GM23248 (cell line): ENCODE measurements at regions not wholly inside any gene's neighbourhood (a gene's known extent, or its start where the extent isn't known, plus 50 kb on each side); places are given as distances from the start of the nearest gene placed in this dataset.

ENCODE experiments used
- DNase-seq: peaks from one replicate; pipeline ENCODE4 v3.0.0-alpha.2; 2015
- H2AFZ ChIP-seq: fragments of 200-600 bp; sonication (generic); 2 replicates; pipeline ENCODE4 v1.6.1; 2016; ENCODE audit warnings: antibody characterized with exemption
- H3F3A ChIP-seq: fragments of 200-600 bp; sonication (generic); 2 replicates; pipeline ENCODE4 v1.6.1; 2016; ENCODE audit warnings: mild to moderate bottlenecking, antibody characterized with exemption, mixed run types; ENCODE audit not compliant: insufficient read depth
- H3K27ac ChIP-seq: fragments of 200-600 bp; sonication (generic); 2 replicates; pipeline ENCODE4 v1.5.1; 2016; ENCODE audit warnings: mild to moderate bottlenecking
- H3K27me3 ChIP-seq: fragments of 200-600 bp; sonication (generic); replicated peaks from 2 replicates; pipeline ENCODE4 v1.6.1; 2016; ENCODE audit warnings: mild to moderate bottlenecking; ENCODE audit not compliant: insufficient read depth
- H3K36me3 ChIP-seq: fragments of 200-600 bp; sonication (generic); 2 replicates; pipeline ENCODE4 v1.6.1; 2016; ENCODE audit warnings: low read depth, mild to moderate bottlenecking
- H3K4me1 ChIP-seq: fragments of 200-600 bp; sonication (generic); 2 replicates; pipeline ENCODE4 v1.6.1; 2016; ENCODE audit warnings: mild to moderate bottlenecking; ENCODE audit not compliant: insufficient read depth
- H3K4me2 ChIP-seq: fragments of 200-600 bp; sonication (generic); one replicate; pipeline ENCODE4 v1.6.1; 2016; ENCODE audit warnings: mild to moderate bottlenecking; ENCODE audit not compliant: unreplicated experiment
- H3K4me3 ChIP-seq: fragments of 200-600 bp; sonication (generic); 2 replicates; pipeline ENCODE4 v1.5.1; 2016; ENCODE audit warnings: mild to moderate bottlenecking
- H3K79me2 ChIP-seq: fragments of 200-600 bp; sonication (generic); 2 replicates; pipeline ENCODE4 v1.6.1; 2016; ENCODE audit warnings: mild to moderate bottlenecking; ENCODE audit not compliant: insufficient read depth
- H3K9ac ChIP-seq: fragments of 200-600 bp; sonication (generic); 2 replicates; pipeline ENCODE4 v1.6.1; 2016; ENCODE audit warnings: mild to moderate bottlenecking
- H3K9me2 ChIP-seq: fragments of 200-600 bp; sonication (generic); 2 replicates; pipeline ENCODE4 v1.6.1; 2016; ENCODE audit warnings: mixed run types, mild to moderate bottlenecking, moderate library complexity; ENCODE audit not compliant: insufficient read depth
- H3K9me3 ChIP-seq: fragments of 200-600 bp; sonication (generic); one replicate; pipeline ENCODE4 v1.6.1; 2017; ENCODE audit warnings: low read depth
- H4K20me1 ChIP-seq: fragments of 200-600 bp; sonication (generic); 2 replicates; pipeline ENCODE4 v1.6.0; 2016; ENCODE audit not compliant: insufficient read depth
- EZH2 ChIP-seq: fragments of 200-600 bp; sonication (generic); IDR thresholded peaks from 2 replicates; pipeline ENCODE4 v1.6.1; 2018; ENCODE audit warnings: antibody characterized with exemption, mild to moderate bottlenecking; ENCODE audit not compliant: insufficient read depth, poor library complexity, severe bottlenecking
- EZH2phosphoT487 ChIP-seq: fragments of 200-600 bp; sonication (generic); IDR thresholded peaks from 2 replicates; pipeline ENCODE4 v1.6.1; 2018; ENCODE audit warnings: antibody characterized with exemption, moderate library complexity, mild to moderate bottlenecking, low read depth; ENCODE audit not compliant: insufficient read depth
- WGBS, 2 experiments: methylation state at CpG; one replicate each; pipeline ENCODE4 v1.1.6; 2015 to 2017; ENCODE audit warnings: low lambda C conversion rate in 2 of 2, low coverage in 1 of 2; ENCODE audit errors: missing lambda C conversion rate in 2 of 2; 5-methylcytosine and 5-hydroxymethylcytosine counted together
- in situ Hi-C: fragments of 300-500 bp; cut with MboI; formaldehyde crosslinking; loops from 2 replicates; pipeline ENCODE4 v1.15.0; 2020

- Histone ChIP-seq H3F3A (no peaks in the 10 kb centered on the region), H3K79me2 (no peaks in the 10 kb centered on the region), H3K27me3 (no peaks in the 10 kb centered on the region), H3K4me3 (no peak overlapping the region), H3K4me1 (no peaks in the 10 kb centered on the region), H3K36me3 (no peaks in the 10 kb centered on the region), H3K9me2 (no peaks in the 10 kb centered on the region), H3K9me3 (no peaks in the 10 kb centered on the region), H2AFZ (no peak overlapping the region), H3K9ac (no peak overlapping the region), H3K4me2 (no peak overlapping the region), H3K27ac (no peak overlapping the region), H4K20me1 (no peaks in the 10 kb centered on the region)
- in situ Hi-C loops, result no loop called here
- WGBS, 2 experiments, result 66 to 76% methylated on average over 1 of the region's 1 CpG
- DNase-seq, result no peak
- TF ChIP-seq EZH2phosphoT487 (no peak), EZH2 (no peak)
Measured at GRCh38 chr3:76954412-76954811, 85.5 kb upstream of the ROBO2 start.

- Histone ChIP-seq H3K9ac (no peak overlapping the region), H3K27me3 (no peaks in the 10 kb centered on the region), H4K20me1 (no peaks in the 10 kb centered on the region), H3K4me2 (no peak overlapping the region), H3K27ac (no peak overlapping the region), H3K79me2 (no peaks in the 10 kb centered on the region), H3K4me1 (no peaks in the 10 kb centered on the region), H3K9me3 (no peaks in the 10 kb centered on the region), H3K4me3 (no peak overlapping the region), H3F3A (no peaks in the 10 kb centered on the region), H3K9me2 (no peaks in the 10 kb centered on the region), H3K36me3 (no peaks in the 10 kb centered on the region), H2AFZ (no peak overlapping the region)
- TF ChIP-seq EZH2phosphoT487 (no peak), EZH2 (no peak)
- in situ Hi-C loops, result no loop called here
- DNase-seq, result no peak
Measured at GRCh38 chr3:76958274-76958673, 81.6 kb upstream of the ROBO2 start.

GRCh38 chr3:76958861-76959260, 81.0 kb upstream of the ROBO2 start:
- H3K27ac ChIP-seq, result no peak overlapping the region
- in situ Hi-C loops, result no loop called here
- TF ChIP-seq EZH2phosphoT487 (no peak), EZH2 (no peak)
- H3K36me3 ChIP-seq, result no peaks in the 10 kb centered on the region
- no peaks in the 10 kb centered on the region for H3K27me3 ChIP-seq
- no peaks in the 10 kb centered on the region for H3K4me1 ChIP-seq
- no peak for DNase-seq
- no peak overlapping the region for H2AFZ ChIP-seq
- WGBS, 2 experiments, result 2 to 18% methylated on average over 1 of the region's 1 CpG
- no peak overlapping the region for H3K4me3 ChIP-seq
- no peaks in the 10 kb centered on the region for H3K9me3 ChIP-seq
- H4K20me1 ChIP-seq, result no peaks in the 10 kb centered on the region
- H3K9me2 ChIP-seq, result no peaks in the 10 kb centered on the region
- H3F3A ChIP-seq, result no peaks in the 10 kb centered on the region
- no peak overlapping the region for H3K4me2 ChIP-seq
- no peaks in the 10 kb centered on the region for H3K79me2 ChIP-seq
- no peak overlapping the region for H3K9ac ChIP-seq

GRCh38 chr3:76961284-76961683, 78.6 kb upstream of the ROBO2 start:
- Histone ChIP-seq H3K9ac (no peak overlapping the region), H3K4me3 (no peak overlapping the region), H2AFZ (no peak overlapping the region), H3K4me1 (no peaks in the 10 kb centered on the region), H3K36me3 (no peaks in the 10 kb centered on the region), H3K9me3 (no peaks in the 10 kb centered on the region), H3K79me2 (no peaks in the 10 kb centered on the region), H3K27me3 (no peaks in the 10 kb centered on the region), H3K27ac (no peak overlapping the region), H3K4me2 (no peak overlapping the region), H3F3A (no peaks in the 10 kb centered on the region), H4K20me1 (no peaks in the 10 kb centered on the region), H3K9me2 (no peaks in the 10 kb centered on the region)
- TF ChIP-seq EZH2 (no peak), EZH2phosphoT487 (no peak)
- in situ Hi-C loops, result no loop called here
- WGBS, 2 experiments, result 34 to 43% methylated on average over 4 of the region's 4 CpGs
- DNase-seq, result no peak

GRCh38 chr3:76965122-76965725, 74.7 kb upstream of the ROBO2 start:
- no peaks in the 10 kb centered on the region for H4K20me1 ChIP-seq
- no peak overlapping the region for H3K4me2 ChIP-seq
- H3K27me3 ChIP-seq, result no peaks in the 10 kb centered on the region
- H3K36me3 ChIP-seq, result no peaks in the 10 kb centered on the region
- WGBS, 2 experiments, result 60% methylated on average over 4 of the region's 4 CpGs
- H3K9me3 ChIP-seq, result no peaks in the 10 kb centered on the region
- H3F3A ChIP-seq, result no peaks in the 10 kb centered on the region
- no peaks in the 10 kb centered on the region for H3K79me2 ChIP-seq
- no peak overlapping the region for H3K27ac ChIP-seq
- H3K9ac ChIP-seq, result no peak overlapping the region
- H3K9me2 ChIP-seq, result no peaks in the 10 kb centered on the region
- H3K4me1 ChIP-seq, result no peaks in the 10 kb centered on the region
- H3K4me3 ChIP-seq, result no peak overlapping the region
- TF ChIP-seq EZH2, result no peak
- no peak for TF ChIP-seq EZH2phosphoT487
- DNase-seq, result no peak
- H2AFZ ChIP-seq, result no peak overlapping the region
- in situ Hi-C loops, result no loop called here
